ENCODE measurements at regions not wholly inside any gene's neighbourhood (a gene's known extent, or its start where the extent isn't known, plus 50 kb on each side); places are given as distances from the start of the nearest gene placed in this dataset.
"Not testable (repeated sequence)": the region's sequence is repeated elsewhere in the genome, so short reads cannot be mapped to it uniquely, and the experiment has no call there.

DNA sequence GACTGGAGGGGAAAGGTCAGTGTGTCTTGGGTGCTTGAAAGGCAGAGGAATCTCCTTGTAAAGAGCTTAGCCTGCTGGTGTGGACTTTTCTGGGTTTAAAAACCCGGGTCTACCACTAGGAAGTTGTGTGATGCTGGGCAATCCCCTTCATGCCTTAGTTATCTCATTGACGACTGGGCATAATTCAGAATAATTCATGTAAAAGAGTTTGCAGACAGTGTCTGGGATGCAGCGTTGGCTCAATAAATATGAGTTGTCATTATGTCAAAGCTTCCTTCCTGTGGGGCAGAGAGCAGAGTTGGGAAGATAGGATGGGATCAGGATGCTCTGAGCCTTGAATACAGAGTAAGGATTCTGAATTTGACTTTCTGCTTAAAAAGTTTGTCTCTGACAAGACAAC is 196.4 kb downstream of the ADRA2A start:
- DNase-seq, result no peak

DNA sequence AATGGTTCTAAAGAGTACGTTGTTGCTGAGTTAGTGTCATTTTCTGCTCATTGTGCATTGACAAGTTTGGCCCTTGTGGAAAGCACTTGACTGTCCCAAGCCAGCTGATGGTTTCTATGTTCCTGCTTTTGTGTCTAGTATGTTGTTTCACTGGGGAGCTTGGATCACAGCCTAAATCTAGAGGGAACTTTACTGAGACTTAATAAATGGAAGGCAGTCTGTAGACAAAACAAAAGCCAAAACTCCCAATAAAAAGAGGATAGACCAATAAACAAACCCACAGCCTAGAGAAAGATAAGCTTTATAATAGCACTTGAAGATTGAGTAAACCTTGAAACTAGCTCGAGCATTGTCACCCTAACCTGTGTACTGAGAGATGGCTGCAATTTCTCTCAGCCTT is 196.8 kb downstream of the ADRA2A start:
- peak; percentile 5 for DNase-seq

DNA sequence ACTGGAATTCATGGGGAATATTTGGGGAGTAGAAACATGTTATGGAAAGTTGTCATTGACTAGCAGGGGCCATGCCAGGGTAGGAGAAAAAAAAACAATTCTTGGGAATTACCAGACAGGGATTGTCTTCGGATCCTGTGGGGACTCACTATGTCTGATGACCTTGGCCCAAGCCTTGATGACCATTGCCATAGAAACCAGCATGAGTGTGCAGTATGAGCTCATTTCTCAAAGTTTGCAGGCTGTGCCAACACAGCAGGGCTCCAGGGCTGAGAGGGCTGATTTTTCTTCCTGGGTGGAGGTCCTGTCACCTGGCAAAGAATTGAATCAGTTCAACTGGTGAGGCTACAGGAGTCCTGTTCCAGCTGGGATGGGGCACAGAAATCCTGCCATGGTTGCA is 198.3 kb downstream of the ADRA2A start:
- DNase-seq, result no peak

DNA sequence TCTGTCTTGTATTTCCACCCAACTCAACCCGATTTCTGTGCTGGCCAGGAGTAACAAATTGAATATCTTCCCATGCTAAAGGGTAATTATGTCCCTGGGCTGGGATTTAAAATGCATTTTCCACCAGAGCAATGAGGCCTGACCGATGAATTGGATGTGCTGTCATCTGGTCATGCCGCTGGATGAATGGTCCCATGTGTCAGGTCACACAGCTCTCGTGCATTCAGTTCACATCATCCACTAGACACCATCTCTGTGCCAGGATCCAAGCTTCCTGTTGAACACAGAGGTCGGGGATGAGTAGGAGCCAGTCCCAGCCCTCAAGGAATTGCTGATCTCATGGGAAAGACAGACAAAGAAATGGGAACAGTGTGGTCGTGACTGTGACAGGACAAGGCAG is 200.8 kb downstream of the ADRA2A start:
- no peak for DNase-seq

DNA sequence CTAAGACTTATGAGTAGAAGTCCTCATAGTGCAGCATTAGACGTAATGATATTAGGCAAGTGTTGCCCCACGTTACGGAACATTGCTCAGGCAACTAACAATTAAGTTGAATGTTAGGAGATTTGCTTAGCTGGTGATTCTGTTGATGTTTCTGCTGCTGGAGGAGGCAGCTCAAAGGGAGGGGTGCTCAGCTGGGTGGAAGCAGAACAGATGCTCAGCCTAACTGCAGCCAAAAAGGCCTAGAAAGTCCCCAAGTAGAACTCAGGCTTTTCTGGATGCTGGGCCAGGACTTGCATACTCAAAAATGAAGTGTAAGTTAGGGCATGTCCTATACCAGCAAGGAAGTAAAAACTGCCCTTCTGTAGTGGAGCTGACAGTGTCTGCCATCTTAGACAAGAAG is 201.4 kb downstream of the ADRA2A start:
- DNase-seq, result no peak

DNA sequence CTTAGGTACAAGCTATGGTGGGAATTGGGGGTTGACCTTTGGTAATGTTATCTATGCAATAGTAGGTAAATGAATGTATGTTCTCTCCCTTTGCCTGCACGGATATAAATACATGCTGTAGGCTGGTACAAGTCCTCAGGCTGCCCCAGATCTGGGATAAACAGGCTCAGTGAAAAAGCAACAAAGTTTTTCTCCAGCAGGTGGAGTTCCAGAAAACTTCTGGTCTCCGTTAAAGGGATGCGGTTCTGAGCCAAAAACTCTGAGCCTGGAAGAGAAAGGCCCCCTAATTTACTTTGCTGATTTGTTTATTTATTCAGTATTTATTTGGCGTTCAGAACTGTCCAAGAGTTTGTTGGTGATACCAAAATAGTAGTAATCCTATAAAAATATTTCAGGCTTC is 204.7 kb downstream of the ADRA2A start:
- no peak for DNase-seq

DNA sequence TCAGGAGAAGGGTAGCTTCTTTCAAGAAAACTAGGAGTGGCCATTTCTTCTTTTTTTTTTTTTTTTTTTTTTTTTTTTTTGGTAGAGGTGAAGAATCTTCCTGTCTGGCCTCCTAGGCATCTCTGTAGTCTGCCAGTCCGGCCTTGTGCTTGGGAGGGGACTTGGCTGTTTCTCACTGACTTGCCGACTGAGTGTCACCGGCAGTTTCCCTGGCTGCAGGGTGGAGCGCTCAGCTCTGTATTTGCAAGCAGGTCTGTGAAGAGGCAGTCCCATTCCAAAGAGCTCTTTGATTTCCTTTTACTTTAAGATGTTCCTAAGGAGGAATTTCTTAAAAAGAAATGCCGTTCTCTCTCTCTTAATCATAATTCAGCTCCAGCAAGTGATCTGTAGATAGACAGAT is 212.6 kb downstream of the ADRA2A start:
- no peak for DNase-seq

DNA sequence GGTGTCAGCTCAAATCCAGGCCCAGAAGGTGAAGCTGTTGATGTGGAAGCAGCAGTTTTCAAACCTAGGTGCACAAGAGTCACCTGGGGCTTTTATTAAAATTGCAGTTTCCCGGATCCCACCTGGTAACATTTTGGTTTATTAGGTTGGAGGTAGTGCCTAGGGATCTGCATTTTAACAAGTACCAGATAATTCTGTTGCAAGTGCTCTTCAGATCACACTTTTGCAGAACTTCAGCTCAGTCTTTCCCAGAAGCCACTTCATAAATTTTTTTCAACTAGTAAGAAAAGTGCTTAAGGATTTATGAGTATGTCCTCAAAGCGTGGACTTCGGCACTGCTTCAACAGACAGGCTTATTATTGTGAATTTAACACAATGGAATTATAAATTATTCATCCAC is 213.8 kb downstream of the ADRA2A start:
- peak; percentile 45 for DNase-seq

DNA sequence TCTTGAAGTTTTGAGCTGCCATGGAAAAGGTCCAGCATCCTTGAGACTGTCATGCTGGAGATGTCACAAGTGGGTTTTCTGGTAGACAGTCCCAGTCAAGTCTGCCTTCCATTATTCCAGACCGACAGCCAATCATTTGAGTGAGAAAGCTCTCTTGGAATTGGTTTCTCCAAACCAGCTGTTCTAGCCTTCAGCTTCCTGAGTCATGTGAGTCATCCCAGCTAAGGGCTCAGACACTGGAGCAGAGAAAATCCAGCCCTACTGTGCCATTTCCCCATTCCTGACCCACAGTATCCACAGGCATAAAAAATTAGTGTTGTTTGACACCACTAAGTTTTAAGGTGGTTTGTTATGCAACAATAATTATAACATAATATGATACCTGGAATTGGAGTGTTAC is 219.0 kb downstream of the ADRA2A start:
- no peak for DNase-seq

DNA sequence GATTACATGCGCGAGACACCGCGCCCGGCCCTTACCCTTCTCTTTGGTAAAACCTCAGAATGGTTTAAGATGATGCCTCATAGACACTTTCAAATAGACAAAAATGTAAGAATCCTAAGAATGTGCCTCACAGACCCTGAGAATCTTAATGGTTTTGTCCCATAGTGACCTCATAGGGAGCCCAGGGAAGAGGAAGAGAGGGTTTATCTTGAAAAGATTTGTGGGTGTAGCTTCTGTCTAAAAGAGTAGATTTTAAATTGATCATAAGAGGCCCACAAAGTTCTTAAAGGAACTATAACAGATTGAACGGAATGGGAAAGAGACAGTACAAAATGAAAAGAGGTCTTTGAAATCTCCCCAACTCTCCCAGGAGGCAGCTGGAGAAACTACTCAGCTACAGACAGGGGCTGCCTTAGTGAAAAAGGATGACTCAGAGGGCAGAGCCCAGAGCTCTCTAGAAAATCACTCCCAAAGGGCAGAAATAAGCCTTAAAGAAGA is 220.6 kb downstream of the ADRA2A start:
- DNase-seq, result no peak

DNA sequence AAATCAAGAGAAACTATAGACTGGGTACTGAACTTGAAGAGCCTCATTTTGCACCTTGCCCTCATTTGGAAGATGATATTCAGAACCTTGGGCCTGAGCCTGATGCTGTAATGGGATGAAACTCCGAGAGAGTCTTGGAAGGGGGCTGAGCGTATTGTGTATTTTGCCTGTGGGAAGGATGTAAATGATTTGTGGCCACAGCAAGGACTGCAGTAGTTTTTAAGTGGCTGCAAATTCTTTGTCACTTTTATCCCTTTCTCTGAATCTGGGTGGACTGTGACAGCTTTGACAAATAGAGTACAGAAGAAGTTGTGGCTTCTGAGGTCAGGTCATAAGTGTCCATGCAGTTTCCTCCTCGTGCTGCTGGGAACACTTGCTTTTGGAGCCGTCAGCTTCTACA is 221.2 kb downstream of the ADRA2A start:
- DNase-seq, result no peak

DNA sequence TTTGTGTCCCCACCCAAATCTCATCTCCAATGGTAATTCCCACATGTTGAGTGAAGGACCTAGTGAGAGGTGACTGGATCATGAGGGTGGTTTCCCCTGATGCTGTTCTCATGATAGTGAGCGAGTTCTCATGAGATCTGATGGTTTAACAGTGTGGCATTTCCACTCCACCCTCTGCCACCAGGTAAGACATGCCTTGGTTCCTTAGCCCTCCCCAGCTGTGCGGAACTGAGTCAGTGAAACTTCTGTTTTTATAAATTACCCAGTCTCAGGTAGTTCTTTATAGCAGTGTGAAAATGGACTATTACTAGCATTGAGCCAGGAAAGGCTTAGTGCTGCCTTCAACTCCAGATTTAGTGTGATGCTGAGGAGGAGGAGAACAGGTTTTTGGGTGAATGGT is 222.2 kb downstream of the ADRA2A start:
- no peak for DNase-seq

DNA sequence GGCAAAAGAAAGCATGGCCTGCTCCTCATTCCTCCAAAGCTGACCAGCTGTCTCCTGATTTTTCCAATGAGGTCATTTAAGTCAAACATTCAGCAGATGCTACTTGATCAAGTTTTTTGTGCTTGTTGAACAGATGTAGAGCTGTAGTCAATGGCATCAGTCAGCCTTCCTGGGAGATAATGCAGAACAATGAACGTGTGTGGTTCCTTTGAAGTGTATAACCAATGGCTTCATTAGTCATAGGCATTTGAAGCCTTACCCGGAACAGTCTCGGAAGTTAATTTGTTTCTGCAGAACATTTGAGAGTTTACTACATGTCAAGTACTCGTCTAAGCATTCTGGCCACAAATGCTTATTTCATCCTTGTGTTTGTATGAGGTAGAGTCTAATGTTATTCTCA is 227.1 kb downstream of the ADRA2A start:
- DNase-seq, result no peak

DNA sequence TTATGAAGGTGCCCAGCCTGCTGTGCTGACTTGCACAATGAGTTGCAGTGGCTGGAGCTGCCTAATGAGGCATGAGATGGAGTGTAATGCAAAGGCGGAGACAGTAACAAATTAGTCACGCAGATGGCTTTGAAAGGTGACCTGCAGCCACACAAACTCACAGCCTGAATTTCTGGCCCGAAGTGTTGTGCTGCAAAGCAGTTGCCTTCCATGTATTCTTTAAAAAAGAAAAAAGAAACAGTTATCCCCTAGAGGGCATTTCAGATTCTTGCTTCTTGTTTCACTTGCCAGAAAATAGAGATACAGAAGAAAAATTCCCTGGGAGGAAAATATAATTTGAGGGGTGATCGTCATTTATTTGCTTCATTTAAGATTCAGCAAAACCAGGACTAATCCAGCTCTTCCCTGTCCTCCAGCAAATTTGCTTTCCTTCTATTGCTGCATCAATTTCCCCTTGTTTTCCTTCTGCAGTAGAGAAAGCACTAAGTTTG is 239.9 kb downstream of the ADRA2A start:
- peak; percentile 23 for DNase-seq

DNA sequence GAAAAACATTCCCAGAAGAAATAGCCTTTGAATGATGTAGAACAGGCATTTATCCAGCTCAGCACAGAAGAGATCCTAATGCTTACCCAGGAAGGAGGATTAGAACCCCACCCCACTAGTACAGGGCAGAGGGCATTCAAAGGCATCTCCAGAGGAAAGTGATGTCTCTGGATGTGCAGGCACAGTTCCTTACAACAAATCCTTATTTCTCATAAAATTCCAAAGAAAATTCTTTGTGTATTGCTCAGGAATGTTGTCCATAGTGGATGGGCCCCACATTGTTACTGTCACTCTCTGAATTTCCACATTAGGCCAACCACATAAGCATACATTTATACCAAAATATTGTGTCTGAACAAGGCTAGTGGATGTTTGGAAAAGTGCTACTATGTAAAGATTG is 243.0 kb downstream of the ADRA2A start:
- DNase-seq, result no peak

DNA sequence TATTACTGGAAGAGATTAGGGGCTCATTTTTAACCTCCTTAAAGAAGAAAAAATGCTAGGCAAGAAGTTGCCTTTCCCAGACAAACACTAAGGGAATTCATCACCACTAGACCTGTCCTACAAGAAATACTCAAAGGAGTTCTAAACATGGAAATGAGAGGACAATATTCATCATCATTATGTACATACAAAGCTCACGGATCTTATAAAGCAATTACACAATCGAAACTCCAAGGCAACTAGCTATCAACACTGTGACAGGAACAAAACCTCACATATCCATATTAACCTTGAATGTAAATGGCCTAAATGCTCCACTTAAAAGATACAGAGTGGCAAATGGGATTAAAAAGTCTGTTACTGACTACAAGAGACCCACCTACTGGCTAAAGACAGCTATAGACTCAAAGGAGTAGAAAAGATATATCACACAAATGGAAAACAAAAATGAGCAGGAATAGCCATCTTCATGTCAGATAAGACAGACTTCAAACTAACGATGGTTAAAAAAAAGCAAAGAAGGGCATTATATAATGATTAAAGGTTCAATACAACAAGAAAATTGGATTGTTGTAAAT is 246.6 kb downstream of the ADRA2A start:
- no peak for DNase-seq

DNA sequence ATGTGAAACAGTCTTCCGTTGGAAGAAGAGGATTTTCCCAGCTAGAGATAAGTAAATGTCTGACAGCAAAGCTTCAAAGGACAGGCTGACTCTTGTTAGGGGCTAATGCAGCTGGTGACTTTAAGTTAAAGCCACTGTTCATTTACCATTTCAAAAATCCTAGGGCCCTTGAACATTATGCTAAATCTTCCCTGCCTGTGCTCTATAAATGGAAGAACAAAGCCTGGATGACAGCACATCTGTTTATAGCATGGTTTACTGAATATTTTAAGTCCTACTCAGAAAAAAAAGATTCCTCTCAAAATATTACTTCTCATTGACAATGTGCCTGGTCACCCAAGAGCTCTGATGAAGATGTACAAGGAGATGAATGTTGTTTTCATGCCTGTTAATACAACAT is 255.3 kb downstream of the ADRA2A start:
- not testable (repeated sequence) for DNase-seq

DNA sequence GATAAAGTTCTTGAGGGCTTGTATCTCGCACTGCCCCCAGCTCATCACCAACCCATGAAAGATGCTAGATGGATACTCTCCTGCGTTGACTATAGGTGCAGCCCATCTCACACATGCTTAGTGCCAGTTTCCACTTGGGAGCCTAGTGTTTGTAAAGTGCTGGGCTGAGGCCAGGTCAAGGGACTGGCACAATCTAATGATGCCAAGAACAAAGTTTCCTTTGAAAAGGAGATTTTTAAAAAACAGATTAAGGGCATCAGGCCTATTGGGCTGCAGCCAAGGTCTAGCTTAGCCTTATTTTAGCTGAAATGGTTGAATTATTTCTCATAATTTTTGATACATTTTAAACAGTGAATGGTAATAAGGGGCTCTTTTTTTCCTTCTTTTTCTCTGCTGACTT is 259.0 kb downstream of the ADRA2A start:
- DNase-seq, result no peak

DNA sequence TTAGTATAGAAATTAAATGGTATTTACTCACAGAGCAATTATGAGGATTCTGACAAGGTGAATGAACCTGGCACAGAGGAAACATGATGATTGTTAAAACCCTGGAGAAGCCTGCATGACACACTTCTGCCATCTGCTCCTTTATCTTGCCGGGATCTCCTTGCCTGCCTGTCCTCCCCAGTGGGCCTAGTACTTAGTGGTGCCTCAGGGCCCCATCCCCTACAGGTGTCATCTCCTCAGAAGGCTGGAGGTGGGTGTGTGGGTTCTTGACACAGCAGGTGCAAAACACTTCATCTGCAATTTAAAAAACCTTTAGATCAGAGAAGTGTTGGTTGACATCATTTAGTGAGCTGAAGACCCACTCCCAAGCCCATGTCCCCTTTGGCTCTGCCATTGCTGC is 261.2 kb downstream of the ADRA2A start:
- no peak for DNase-seq

DNA sequence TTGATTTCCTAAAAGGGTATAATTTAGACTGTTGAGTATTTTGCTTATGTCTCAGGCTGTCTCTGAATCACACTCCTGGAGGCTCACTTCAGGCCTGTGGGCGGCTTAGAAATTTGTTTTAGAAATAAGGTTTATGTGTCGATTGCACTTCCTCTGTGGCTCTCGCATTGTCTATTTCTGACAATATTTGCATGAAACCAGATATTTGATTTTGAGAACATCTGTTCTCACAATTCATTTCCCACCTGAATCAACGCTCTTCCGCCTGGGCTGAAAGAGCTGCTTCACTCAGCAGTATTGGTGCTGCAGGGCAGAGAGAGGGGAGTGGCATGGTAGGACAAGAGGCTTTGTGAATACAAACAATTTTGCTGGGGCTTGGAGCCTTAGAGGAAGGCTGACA is 262.0 kb downstream of the ADRA2A start:
- DNase-seq, result peak; percentile 8

DNA sequence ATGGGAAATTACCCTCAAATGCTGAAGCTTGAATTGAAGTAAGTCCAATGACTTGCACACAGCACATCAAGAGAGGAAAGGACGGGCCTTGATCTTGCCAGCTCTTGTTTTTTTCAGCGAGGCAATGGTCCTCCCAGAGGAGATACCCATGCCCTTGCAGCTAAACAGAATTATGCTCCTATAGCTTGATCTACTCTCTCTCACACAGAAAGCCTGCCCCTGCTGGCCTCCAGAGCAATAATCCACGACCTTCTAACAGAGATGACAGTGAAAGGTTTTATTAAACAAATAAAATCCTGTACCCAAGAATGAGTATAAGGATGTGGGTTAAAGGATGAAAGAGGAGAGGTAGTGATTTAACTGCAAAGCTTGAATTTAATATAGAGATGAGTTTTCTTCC is 268.0 kb downstream of the ADRA2A start:
- no peak for DNase-seq

DNA sequence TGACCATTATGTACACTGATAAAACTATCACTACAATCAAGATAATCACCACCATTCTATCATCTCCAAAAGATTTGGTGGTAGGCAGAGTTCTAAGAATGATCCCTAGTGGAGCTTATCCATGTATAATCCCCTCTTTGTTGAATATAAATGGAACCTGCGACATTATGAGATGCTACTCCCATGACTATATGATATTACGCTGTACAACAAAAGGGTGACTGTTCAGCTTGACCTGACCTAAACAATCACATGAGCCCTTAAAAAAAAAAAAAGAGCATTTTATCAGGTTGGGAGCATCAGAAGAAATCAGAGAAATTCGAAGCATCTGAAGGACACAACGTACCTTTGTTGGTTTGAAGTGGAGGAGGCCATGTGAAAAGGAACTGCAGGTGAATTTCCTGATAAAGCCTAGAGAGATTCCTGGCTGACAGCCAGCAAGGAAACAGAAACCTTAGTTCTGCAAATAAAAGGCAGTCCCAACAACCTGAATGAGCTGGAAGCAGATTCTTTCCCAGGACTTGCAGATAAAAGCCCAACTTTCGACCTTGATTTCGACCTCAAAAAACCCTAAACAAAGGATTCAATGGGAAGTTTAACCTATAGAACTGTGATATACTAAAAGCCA is 270.7 kb downstream of the ADRA2A start:
- peak; percentile 34 for DNase-seq

DNA sequence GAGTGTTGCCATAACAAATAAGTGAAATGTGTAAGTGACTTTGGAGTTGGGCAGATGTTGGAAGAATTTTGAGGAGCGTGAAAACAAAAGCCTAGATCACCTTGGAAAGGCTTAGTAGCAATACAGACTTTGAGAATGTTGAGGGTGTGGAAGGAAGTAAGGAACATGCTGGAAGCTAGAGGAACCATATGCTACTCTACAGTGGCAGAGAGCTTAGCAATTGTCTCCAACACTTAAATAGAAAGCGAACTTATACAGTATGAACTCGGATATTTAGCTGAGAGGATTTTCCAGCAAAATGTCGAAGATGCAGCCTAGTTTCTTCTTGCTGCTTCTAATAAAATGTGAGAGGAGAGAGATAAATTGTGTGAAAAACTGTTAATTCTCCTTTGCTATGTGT is 271.2 kb downstream of the ADRA2A start:
- no peak for DNase-seq

DNA sequence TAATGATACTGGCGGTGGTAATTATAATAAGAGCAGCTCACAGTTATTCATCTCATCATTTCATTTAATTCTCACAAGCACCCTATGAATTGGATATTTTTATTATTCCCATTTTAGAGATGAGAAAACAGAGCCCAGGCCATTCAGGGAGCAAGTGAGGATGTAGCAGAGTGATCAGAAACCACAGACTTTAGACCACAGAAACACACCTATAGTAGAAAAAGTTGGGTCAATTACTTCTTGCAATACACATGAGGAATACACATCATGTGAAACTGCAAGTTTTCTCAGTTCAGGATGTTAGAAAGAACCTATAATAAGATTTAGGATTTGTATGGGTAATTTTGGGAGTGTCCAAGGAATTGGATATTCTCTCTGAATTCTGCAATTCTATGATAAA is 278.0 kb downstream of the ADRA2A start:
- no peak for DNase-seq

DNA sequence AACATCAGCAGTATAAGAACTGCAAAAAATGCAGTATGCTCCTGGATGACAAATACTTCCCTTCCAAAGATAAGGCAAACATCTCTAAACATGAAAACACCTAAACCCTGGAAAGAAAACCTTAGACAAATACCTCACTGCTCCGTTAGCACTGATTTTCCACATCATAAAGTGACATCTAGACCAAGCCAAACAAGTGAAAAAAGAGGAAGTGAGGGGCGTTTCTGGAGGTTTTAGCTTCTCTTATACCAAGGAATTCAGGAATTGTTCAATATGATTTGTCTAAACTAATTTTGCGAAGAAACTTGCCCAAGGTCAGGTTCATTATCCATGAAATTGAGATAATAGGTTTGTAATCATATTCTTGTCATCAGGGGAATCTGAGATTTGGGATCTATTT is 279.7 kb downstream of the ADRA2A start:
- DNase-seq, result no peak
